HG03378 (cell line): ENCODE measurements at regions not wholly inside any gene's neighbourhood (a gene's known extent, or its start where the extent isn't known, plus 50 kb on each side); places are given as distances from the start of the nearest gene placed in this dataset.

Experiments used
- ATAC-seq: cut with Tn5 transposase; IDR thresholded peaks from one replicate; pipeline ENCODE4 v1.9.1; 2021; ENCODE audit warnings: mild to moderate bottlenecking, moderate library complexity; ENCODE audit not compliant: unreplicated experiment

DNA sequence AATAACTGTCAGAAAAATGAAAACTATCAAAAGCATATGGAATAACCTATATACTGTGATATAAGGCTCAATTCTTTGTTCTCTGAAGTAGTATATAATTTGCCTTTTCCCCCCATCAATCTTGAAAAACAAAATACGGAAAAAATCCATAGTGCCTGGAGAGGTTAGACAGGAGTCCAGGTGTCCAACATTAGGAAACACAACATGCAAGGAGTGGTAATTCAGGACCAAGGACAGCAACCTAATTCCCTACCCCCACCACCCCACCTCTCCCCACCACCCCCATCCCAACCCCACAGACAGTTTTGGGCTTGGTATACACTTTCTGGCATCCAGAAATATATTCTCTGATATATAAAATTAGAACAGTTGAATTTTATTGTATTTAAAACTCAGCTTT lies 55.1 kb upstream of the SLC25A26 start:
- ATAC-seq = no peak

DNA sequence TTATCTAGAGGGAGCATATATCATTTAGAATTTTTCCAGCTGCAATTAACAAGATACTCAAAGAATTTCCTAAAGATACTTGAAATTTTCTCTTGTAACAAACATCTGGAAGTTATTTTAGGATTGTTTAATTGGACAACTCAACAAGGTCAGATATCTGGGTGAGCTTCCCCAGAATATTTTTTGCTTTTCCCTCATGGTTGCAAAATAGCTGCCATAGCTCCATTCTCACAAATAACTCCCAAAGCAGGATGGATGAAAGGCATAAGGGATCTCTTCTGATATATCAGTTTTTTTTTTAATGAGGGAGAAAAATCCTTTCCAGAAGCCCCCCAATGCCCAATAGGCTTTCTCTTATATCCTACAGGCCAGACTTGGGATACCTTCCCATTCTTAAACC lies 56.6 kb upstream of the SLC25A26 start:
- no peak for ATAC-seq

DNA sequence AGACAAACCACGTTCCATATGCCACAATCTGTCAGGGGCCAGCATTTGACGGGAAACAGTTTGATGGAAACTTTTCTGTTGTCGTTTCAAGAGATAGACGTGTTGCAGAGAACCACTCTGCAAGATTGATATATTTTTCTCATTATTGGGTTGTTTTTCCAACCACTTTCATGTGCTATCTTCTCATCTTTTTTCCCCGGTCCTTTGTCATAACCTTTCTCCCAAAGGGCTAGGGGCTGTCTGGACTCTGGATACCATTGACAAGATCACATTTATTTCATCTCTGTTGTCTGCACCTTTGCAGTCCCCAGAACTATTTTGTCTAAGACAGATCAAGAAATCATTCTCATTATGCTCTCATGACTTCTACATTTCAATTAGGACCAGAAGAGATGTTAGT lies 57.6 kb upstream of the SLC25A26 start:
- no peak for ATAC-seq

DNA sequence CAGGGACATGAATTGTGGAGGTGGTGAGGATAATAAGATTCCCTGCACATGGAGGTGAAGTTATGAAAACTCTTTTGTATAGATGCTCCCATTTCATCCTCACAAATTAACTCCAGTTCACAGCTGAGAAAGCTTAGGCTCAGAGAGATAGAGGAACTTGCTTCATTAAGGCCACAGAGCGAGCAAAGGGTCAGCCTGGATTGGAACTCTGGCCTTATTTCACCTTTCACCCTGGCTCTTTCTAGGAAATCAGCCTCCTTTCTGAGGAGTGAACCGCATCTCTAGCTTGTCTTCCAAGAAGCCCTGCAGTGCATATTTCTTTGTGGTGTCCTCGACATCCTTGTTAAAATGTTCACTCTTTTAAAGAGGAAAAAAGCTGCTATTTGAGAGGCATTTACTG lies 58.0 kb upstream of the SLC25A26 start:
- no peak for ATAC-seq

DNA sequence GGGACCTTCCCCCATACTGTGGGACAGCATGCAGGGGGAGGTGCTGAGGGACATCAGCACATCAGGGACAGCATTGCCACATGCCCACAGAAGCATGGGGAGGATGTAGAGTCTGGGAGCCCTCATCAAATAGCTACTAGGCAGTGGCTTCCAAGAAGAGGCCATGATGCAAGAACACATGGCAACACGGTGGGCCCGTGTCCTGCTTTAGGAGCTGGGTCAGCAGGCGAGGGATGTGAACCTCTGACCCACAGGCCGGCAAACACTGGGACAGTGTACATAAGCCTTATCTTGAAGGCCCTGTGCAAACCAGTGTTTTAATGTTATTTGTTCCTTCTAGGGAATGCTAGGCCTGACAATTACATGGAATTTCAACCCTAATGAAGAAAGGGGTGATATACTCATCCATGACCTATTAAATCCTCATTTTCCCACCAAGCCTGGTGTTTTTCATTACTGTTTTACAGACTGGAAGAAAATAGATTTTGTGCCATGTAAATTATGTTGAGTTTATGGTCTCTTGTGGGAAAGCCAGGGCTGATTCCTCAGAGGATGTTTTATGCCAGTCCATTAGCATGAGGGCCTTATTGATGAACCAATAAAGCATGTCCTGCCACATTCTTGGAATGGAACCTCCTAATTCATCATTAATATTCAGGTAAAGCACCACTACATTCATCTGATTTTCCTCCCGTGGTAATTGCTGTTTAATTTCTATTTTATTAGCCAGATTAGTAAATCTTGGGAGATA lies 61.7 kb upstream of the SLC25A26 start:
- no peak for ATAC-seq

DNA sequence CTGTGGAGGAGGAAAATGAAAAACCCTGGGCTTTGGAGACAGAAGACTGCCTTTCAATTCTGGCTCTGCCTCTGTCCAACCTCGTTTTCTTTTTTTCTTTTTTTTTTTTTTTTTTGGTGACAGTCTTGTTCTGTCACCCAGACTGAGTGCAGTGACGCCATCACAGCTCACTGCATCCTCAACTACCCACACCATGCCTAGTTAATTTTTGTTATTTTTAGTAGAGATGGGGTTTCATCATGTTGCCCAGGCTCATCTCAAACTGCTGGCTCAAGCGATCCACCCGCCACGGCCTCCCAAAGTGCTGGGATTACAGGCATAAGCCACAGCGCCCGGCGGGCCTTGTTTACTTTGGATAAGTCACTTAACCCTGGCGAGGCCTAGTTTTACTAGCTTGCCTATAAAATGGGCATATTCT lies 66.3 kb upstream of the SLC25A26 start:
- ATAC-seq = no peak

DNA sequence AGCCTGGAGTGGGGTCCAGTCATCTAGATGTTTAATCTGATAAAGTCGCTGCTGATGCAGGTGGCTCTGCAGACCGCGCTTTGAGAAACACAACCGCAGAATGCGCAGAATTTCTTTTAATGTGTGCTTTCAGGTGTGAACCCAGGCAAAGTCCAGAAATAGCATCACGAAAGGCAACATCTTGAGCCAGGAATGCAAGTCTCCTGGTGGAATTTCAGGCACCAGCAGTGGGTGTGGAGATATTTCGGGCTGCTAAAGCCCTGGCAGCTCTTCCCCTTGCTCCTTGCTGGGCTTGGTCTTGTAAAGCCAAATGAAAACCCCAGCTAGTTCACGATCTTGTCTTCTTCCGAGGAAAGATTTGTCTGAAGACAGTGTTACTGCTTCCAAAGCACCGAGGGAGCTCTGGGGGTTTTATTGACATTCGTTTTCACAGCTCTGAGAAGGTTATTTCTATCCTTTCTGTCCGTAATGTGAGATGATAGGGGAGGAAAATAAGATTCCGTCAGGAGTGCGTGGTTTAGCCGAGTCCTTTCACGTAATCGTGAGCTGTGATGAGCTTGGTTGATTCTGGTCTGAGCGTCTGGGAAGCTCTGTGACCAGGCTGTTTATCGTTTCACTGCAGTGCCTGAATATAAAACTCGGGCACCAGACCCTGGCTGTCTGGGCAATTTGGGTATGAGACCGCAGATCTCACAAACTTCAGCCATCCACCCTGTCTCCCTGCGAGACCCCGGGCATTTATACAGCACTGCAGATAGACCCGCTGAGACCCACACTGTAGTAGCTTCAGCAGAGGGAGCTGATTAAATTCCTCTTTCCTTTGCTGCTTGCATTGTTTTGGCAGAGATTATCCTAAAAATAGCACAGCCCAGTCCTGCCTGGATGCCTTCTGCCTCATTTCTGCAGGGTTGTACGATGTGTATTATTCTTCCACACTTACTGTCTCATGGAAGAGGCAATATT lies 67.0 kb upstream of the SLC25A26 start:
- ATAC-seq = no peak

DNA sequence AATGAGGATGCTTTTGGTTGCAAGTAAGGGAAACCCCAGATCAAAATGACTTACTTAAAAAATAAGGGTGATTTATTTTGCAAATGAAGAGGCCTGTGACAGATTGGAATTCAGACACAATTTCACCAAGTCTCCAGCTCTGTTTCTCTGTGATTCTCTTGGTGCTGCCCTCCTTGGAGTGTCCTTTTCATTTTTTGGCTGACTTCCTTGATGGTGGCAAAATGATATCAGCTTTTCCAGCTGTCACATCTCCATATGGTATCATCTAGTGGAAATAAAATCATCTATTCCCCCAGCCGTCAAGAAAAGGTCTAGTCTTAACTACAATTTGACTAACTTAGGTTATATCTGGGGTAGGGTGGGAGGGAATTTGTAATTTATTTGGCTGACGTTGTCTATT lies 68.5 kb upstream of the SLC25A26 start:
- no peak for ATAC-seq

DNA sequence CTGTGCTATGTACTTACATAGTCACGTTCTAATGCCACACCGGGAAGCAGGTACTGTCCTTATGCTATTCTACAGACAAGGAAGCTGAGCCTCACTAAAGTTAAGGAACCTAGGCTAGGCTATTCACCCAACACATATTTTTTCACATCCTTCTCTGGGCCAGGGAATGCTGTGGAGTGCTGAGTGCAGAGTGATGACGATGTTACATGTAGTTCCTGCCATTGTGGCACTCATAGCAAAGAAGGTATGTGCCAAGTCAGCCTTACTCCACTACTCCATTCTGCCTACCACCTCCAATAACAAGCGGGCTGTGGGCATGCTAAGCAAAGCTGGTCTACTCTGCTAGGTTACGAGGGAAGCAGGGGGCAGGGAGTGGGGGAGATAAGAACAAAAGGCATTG lies 69.8 kb upstream of the SLC25A26 start:
- no peak for ATAC-seq

DNA sequence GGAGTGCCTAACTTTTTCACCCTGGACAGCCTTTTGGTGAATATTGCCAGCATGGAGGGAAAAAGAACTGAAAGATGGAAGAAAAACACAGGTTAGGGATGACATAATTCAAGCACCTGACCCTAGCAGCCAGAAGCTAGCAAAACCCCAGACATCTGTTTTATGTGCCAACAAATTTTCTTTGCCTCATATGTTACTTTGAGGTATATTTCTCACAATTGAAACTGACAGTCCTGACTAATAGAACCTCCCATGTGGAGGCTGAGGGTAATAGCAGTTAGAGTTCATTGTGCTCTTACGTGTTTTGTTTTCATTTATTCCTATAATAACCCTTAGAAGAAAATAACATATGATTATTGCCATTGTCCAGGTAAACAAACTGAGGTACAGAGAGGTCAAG lies 71.5 kb upstream of the SLC25A26 start:
- ATAC-seq = no peak

DNA sequence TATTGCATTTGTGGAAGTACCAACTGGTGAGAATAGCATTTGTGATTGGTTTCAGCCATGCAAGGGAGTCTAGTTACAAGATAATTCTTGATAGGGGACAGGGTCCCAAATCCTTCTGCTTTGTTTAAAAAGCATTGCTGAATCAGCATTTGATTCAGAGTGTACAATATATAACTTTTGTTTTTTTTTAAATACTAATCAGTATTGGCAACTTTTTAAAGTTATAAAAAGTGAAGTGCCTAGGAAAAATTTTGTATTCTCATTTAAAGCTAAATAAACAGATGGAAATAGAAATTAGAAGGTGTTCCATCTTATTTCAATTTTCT lies 75.4 kb upstream of the SLC25A26 start:
- no peak for ATAC-seq

DNA sequence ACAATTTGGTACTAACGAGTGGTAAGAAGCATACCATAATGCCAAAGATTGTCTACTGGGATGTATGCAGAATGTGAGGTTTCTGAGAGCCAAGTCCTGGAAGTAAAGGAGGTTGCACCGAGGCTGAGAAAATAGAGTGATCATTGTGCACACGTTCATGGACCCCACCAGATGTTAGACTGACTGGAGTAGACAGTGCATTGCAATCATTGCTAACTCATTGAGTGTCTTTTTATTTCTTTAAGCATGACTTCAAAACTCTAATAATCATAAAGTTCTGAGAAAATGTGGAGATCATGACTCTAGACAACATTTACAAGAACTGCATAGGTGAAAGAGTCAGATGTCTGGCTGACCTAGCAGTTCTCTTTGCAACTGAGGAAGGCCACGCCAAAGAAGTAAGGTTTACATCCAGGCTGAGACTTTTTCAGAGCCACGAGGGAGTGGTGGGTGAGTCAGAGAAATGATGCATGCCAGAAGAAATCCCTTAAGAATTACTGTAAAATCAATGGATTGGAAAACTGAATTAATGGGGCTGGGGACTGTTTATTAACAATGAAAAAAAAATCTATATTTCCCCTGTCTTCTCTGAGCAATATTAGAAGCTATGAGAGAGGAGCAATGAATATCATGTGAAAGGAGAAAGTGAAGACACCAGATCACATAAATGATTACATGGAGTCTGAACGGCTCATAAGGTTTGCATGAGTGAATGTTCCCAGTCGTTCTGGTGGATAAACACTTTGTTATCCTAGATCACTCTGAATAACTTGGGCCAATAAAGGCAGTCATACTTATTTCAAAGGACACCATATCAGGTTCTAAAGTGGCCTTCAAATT lies 76.0 kb upstream of the SLC25A26 start:
- ATAC-seq = no peak

DNA sequence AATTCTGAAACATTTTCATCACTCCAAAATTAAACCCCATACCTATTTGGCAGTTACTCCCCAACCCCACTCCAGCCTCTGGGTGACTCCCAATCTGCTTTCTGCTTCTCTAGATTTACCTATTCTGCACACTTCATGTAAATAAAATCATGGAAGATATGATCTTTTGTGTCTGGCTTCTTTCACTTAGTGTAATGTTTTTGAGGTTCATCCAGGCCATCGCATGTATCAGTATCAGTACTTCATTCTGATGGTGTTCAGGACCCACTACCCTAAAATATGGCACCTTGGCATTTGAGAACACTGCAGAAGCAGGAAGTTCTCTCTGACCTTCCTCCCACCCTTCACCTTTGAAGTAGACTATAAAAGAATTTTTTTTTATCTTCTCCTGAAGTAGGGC lies 78.7 kb upstream of the SLC25A26 start:
- no peak for ATAC-seq

DNA sequence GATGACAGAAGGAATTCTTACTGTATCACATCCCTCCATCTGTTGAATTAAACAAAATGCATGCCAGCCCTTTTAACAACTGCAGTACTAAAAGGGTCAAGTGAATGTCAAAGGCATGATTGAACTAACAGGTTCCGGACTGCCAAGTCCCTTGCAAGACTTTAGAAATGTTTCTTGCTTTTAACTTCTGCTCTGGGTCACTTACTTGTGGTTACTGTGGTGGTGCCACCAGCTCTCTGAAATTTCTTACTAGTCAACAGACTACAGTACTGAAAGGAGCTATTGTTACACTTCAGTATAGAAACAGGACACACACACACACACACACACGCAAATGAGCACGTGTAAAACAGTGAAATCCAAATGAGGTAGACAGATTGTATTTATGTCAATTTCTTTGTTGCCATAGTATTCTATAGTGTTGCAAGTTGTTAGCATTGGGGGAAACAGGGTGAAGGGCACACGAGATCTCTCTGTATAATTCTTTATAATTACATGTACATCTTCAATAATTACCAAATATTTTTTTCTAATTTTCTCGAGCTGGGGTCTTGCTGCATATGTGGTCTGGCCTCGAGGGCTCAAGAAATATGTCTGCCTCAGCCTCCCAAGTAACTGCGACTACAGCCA lies 79.9 kb upstream of the SLC25A26 start:
- peak; percentile 53 for ATAC-seq

DNA sequence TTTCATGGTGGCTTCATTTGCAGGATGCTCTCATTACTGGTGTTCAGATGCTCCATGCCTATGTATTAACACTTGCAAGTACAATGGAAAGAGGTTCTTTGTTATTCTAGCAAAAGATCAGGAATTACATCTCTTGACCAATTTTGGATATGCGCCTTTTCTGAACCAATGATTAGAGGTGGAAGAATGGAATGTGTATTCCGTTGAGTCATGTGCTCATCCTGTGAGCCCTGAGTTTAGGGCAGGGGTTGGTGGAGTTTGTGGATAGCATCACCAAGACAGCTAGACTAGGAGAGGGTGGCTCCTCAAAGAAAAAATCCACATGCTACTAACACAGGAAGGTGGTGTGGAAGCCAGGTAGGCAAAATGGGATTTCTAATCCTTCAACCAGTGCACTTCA lies 80.7 kb upstream of the SLC25A26 start:
- no peak for ATAC-seq

DNA sequence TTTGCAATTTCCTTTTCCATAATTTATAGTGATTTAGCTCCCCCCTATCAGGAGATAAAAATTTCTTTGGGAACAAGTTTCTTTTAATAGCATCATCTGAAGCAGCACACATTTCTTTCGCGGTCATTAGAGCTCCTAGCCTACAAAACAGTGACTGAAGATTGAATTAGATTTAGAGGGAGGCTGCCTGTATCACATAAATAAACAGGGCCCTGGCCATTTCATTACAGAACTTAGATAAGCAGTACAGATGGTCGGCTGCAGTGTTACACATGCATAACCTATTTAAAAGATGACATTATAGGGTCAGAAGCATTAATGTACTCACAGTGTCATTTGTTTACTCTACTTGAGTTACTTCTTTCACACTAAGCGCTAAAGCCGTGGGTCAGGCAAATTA lies 81.4 kb upstream of the SLC25A26 start:
- no peak for ATAC-seq

DNA sequence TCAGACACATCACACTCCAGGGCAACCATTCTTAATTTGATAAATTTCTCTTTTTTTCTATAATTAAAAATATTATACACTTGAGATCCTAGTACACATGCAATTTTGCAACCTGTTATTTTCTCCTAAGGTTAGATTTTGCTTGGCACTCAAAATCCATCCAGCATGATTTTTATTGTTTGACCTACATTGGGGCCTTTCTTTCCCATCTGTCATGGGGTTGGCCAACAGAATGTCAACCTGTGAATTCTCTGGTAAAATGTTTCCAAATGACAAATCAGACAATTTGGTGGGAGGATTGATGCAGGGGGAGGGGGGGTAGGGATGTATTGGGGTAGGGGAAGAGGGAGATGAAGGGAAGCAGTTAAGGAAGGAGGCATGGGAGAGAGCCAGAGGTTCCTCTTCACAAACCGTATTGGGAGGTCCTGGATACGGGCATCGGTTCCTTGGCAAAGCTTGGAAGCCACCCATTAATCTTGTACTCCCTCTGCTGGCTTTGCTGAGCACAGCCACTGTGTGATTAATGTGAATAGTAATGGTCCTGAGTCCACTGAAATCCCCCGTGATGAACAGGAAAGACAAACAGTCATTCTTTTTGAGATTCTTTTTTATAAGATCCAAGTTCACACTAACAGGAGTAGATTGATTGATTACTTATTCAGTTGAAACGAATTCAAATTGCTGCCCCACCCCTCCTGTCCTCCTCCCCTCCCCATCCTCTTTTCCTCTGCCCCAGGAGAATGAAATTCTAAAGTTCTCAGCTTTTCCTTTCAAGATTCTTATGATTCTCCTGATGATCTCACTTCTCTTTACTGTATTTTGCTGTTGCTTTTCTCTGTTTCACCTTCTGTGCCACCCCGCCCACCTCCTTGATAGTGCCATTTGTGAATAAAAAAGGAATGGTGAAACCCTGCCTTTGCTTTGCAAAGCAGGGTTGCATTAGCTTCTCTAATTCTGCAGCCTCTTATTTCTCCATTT lies 82.2 kb upstream of the SLC25A26 start:
- no peak for ATAC-seq

DNA sequence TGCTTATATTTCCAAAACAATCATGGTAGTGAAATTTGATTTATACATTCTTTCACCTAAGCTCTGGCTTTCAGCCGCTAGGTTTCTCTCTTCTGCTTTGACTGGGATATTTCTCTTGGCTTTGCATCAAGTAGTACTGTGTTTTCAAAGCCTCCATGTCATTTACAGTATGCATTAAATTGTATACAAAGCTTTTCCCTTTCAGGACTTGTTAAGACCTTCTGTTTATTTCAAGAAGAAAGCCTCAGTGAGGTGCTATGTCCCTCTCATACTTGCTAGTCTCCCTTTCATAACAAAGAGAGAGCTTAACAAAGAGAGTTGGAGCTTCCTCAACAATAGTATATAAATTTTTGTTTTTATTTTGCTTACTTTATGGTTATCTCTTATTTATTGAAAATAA lies 84.2 kb upstream of the SLC25A26 start:
- ATAC-seq = no peak

DNA sequence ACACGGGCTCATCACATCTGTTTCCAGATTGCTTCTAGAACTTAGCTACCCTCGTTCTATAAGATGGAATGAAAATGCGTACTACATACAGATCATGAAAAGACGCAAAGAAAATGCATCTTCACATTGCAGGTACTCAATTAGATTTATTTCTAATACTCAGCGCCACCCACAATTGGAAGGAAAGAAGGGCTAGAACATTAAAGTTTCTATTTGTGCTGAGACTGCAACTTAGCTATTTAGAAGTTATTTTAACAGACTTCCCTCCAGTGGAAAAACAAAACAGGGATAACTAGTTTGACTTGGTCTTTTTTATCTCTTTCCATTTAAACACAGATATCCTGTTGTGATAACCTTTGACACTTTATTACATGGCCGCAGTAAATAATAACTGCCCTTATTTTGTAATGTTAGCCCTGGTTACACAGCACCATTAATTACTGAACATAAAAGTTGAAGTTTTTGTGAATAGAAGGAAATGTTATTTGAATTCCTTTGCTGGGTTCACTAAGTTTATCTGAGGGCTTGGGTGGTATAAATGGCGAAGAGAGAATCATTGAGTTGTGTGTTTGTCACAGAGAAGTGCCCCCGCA lies 86.9 kb upstream of the SLC25A26 start:
- ATAC-seq = no peak
